ENCODE measurements at regions not wholly inside any gene's neighbourhood (a gene's known extent, or its start where the extent isn't known, plus 50 kb on each side); places are given as distances from the start of the nearest gene placed in this dataset.
"Not testable (repeated sequence)": the region's sequence is repeated elsewhere in the genome, so short reads cannot be mapped to it uniquely, and the experiment has no call there.

DNA sequence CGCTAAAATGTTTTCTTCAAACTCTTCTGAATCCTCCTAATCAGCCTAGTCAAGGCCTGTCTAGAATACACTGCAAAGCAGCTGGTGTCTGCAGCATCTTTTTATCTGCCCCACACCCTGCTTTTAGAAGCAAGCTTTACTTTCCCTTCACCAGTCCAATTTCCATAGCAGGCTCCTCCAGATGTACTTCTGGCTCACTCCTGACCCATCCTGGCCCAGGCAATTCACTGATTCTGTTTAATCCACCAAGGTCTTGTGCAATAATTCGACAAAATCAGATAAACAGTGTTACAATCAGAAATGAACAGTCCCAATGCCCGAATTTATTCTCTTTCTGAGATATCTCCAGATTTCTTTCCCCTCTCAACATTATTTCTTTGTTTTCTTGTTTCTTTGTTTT, 415.2 kb upstream of the SGCG start:
- peaks cover 7% of the 10 kb centered on the region for H3K27me3 Mint-ChIP-seq
- no peak overlapping the region for H3K4me3 Mint-ChIP-seq
- no peak for DNase-seq
- no peaks in the 10 kb centered on the region for H3K9me3 Mint-ChIP-seq
- H3K36me3 Mint-ChIP-seq = no peaks in the 10 kb centered on the region
- no peaks in the 10 kb centered on the region for H3K4me1 Mint-ChIP-seq
- no peak overlapping the region for H3K27ac Mint-ChIP-seq

DNA sequence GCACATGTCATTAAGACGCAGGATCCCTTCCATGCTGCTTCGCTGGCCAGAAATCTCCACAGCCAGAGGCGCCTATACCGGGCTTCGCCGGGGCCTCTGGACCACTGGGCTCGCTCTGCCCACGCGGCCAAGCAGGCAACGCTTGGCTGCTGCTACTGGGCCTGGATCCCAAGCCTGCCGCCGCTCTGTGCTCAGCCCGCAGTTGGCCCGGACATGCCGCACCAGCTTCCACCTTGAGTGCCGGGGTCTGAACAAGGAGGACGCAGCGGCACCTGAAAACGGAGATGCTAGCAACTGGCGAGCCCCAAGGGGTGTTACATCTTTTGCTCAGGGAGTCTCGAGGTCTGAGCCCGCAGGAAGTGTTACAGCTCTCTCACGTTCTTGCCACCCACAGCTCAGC, 409.9 kb upstream of the SGCG start:
- H3K4me3 Mint-ChIP-seq = no peak overlapping the region
- H3K27ac Mint-ChIP-seq = no peak overlapping the region
- H3K9me3 Mint-ChIP-seq = no peaks in the 10 kb centered on the region
- no peaks in the 10 kb centered on the region for H3K36me3 Mint-ChIP-seq
- no peaks in the 10 kb centered on the region for H3K4me1 Mint-ChIP-seq
- H3K27me3 Mint-ChIP-seq = peaks cover 7% of the 10 kb centered on the region
- no peak for DNase-seq

DNA sequence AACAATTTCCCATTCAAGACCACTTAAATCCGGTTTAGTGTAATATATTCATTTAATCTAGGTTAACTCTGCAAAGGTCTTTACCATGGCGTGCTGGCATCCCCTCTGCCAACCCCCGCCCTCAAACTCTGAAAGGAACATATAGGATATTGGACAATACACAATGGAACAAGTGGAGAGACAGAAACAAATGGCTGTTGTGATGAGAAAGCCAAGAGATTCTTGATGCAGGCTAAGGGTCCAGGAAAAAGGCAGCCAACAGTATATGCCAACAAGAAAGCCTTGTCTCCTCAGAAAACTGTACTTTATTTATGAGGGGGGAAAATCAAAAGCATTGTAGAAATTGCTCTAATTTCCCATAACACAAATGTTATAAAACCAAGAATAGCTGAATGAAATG, 407.3 kb upstream of the SGCG start:
- Mint-ChIP-seq H3K4me3 (no peak overlapping the region), H3K4me1 (no peaks in the 10 kb centered on the region), H3K9me3 (no peaks in the 10 kb centered on the region), H3K27ac (no peak overlapping the region), H3K36me3 (no peaks in the 10 kb centered on the region), H3K27me3 (peaks cover 8% of the 10 kb centered on the region)
- DNase-seq = no peak

DNA sequence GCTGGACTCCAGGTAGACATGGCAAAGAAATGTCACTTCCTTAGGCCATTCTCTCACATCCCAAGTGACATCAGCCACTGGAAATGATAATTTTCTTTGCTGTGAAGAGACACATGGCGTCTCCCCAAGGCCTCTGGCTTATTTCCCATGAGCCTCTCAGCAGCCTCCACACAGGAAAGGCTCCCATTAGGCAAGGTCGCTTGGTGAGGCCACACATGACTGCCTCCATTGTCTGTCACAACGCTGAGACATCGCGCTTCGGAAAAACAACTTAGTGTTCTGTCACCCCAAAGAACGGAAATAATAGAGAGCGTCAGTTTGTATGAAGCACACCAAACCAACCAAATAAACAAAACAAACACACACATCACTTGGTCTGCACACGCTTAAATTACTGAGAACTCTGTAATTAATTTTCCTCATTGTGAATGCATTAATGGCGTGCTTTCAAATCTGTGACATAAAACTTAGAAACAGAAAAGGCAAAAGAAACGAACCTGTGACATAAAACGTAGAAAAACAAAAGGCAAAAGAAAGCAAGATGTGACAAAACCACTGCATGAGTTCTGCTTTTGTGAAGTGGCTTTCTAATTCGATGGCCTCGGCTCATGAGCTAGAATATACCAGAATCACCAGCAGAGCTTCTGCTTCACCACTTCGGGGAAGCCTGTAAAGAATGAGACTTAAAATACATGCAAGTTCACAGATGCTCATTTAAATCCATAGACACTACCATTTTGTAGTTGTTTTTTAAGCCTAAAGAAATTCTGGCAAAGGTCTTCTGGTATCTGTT, 404.2 kb upstream of the SGCG start:
- Mint-ChIP-seq H3K27me3 (peaks cover 8% of the 10 kb centered on the region), H3K4me1 (no peaks in the 10 kb centered on the region), H3K36me3 (no peaks in the 10 kb centered on the region), H3K9me3 (no peaks in the 10 kb centered on the region), H3K4me3 (no peak overlapping the region), H3K27ac (no peak overlapping the region)
- DNase-seq = no peak

DNA sequence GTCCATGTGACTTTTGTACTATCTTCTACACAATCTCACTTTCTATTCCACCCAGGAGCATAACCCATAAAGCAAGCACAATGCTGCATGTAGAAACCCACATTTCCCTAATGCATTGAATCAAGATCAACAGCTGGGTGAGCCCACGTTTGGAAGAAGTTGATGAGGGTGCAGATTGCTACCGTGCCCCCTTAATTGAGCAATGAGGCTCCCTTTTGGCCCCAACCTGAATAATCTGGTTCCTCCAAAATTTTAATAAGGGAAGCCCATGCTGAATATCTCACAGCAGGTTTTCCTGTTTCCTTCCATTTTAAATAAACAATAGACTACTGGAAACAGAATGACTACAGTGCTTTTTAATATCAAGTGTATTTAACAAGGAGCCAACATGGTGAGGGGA, 403.6 kb upstream of the SGCG start:
- H3K4me3 Mint-ChIP-seq = no peak overlapping the region
- no peaks in the 10 kb centered on the region for H3K36me3 Mint-ChIP-seq
- H3K4me1 Mint-ChIP-seq = no peaks in the 10 kb centered on the region
- no peak for DNase-seq
- no peak overlapping the region for H3K27ac Mint-ChIP-seq
- H3K27me3 Mint-ChIP-seq = peaks cover 8% of the 10 kb centered on the region
- no peaks in the 10 kb centered on the region for H3K9me3 Mint-ChIP-seq

DNA sequence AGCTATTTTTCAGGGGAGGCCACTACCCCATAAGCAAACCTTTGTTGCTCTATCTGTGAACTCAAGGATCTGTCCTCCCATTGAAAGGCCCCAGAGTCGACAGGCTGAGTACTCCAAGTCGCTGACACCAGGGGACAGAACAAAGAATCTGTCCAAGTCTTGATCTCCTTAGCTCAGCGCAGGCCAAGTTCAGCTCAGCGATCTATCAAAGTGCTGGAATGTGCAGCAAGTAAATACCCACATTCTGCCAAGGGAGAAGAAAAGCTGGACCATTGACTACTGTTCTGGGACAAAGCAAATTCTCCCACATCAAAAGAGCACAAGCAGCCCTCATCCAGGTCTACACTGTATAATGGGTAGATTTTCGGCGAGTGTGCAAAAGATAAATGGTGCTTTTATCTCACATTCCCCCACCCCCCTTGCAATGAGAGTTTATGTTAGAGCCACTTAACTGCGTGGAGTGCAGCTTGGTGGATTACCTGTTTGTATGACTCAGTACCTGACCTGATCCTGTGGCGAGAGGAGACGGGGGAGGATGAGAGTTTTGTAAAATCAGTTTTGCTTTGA, 391.7 kb upstream of the SGCG start:
- Mint-ChIP-seq H3K27ac (no peak overlapping the region), H3K4me1 (no peaks in the 10 kb centered on the region), H3K4me3 (no peak overlapping the region), H3K27me3 (peaks cover 3% of the 10 kb centered on the region), H3K36me3 (no peaks in the 10 kb centered on the region), H3K9me3 (no peaks in the 10 kb centered on the region)
- DNase-seq = no peak

DNA sequence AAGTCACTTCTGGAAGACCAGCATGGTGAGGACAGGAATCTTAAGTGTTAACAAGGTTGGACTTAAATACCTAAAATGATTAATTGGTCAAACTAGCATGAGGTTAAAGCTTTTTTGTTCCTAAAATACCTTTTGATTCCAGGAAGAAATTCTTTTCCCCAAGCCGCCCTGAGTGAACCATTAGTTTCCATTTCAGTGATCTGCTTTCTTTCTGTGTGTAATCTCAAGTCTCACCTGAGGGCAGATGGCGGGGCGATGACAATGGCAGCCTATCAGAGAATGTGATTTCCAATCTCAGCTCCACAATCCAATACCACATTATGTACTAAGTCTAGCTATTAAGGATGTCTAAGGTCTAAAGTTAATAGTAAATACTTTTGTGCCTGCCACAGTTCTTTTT, 390.9 kb upstream of the SGCG start:
- no peak overlapping the region for H3K4me3 Mint-ChIP-seq
- no peak for DNase-seq
- peaks cover 3% of the 10 kb centered on the region for H3K27me3 Mint-ChIP-seq
- no peaks in the 10 kb centered on the region for H3K4me1 Mint-ChIP-seq
- H3K27ac Mint-ChIP-seq = no peak overlapping the region
- no peaks in the 10 kb centered on the region for H3K9me3 Mint-ChIP-seq
- H3K36me3 Mint-ChIP-seq = no peaks in the 10 kb centered on the region

DNA sequence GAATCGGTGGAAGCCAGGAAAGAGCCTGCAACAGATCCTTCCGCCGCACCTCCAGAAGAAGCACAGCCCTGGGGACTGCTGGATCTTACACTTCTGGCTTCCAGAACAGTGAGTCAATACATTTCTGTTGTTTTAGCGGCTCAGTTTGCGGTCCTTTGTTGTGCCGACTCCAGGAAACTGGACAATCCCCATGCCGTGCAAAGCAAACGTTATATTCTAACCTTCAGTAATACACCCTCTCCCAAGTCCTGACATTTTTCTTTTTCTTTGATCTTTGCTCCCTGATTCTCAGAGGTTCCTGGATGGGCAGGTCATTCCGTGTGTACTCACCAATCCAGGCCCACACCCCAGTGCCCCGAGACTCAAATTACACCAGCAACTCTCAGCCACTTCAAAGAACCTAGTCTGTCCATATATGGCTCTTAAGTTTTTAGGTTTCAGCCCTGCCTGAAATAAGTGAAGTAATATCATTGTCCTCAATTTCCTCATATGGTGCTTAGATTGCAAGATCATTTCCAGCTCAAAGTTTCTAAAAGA, 387.1 kb upstream of the SGCG start:
- Mint-ChIP-seq H3K36me3 (no peaks in the 10 kb centered on the region), H3K27ac (no peak overlapping the region), H3K4me1 (no peaks in the 10 kb centered on the region), H3K27me3 (peaks cover 9% of the 10 kb centered on the region), H3K9me3 (no peaks in the 10 kb centered on the region), H3K4me3 (no peak overlapping the region)
- no peak for DNase-seq

DNA sequence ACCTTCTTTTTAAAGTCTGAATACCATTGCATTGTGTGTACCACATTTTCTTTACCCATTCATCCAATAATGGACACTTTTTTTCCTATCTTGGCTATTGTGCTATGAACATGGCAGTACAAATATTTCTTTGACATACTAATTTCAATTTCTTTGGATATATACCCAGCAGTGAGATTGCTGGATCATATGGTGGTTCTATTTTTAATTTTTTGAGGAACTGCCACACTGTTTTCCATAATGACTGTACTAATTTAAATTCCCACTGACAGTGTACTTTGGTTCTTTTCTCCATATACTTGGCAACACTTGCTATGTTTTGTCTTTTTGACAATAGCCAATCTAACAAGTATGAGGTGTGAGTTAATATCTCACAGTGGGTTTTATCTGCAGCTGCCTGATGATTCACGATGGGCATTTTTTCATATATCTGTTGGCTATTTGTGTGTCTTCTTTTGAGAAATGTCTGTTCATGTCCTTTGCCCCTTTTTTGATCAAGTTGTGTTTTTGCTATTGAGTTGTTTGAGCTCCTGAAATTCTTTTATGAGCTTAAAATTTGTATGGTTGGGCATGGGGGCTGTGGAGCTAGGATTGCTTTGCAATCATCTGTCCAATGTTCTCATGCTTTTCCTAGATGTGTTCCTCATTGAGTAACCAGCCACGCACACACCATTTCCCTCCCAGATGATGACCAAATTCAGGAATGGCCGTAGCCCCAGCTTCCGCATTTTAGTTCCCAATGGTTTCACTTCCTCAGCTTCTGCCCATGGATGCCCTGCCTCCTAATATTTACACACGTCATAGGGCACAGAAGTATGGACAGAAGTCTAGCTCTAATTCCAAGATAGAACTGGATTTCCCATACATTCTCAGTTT, 380.0 kb upstream of the SGCG start:
- H3K36me3 Mint-ChIP-seq = no peaks in the 10 kb centered on the region
- no peak overlapping the region for H3K4me3 Mint-ChIP-seq
- H3K27ac Mint-ChIP-seq = no peak overlapping the region
- peaks cover 14% of the 10 kb centered on the region for H3K27me3 Mint-ChIP-seq
- no peaks in the 10 kb centered on the region for H3K9me3 Mint-ChIP-seq
- DNase-seq = no peak
- H3K4me1 Mint-ChIP-seq = no peaks in the 10 kb centered on the region

DNA sequence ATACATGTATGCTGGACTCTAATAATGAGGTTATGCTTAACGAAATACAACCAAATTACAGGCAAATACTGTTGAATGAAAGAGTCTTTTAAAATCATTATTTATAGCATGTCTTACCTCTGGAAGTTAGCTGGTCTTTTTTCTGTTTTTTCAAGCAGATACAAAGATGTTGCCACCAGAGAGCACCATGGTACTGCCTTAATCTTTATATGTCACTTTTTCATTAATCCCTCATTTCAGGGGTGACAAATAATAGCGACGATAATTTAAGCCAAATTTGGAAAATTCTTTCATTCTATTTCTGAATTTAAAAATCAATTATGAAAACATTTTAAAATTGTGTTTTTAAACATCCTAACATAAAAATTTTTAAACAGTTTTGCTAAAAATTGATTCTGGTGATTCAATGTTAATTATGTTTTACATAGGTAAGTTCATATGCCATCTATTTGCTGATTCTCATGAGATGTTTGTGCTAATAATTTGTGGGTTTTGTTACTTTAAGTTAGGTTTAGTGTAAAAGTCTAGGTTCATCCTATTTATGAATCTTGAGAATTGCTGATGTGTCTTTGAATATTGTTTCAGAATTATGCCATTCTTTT, 379.3 kb upstream of the SGCG start:
- Mint-ChIP-seq H3K4me1 (no peaks in the 10 kb centered on the region), H3K9me3 (no peaks in the 10 kb centered on the region), H3K27me3 (peaks cover 14% of the 10 kb centered on the region), H3K27ac (no peak overlapping the region), H3K4me3 (no peak overlapping the region), H3K36me3 (no peaks in the 10 kb centered on the region)
- DNase-seq = no peak

DNA sequence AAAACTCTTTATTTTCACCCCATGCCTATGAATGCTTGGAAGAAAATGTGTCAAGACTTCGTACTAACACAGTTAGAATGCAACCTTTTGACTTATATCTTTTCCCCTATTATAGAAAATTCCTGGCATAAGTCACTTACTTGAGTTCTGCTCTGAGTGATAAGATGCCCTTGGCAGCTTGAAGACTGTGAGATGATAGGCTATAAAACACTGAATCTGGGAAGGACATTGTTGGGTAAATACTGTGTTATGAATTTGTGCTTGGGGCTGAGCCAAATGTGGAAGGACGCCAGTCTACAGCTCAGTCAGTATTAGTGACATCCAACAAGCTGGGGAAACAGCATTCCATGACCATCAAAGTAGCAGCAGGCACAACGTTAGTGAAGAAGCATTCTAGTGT, 368.0 kb upstream of the SGCG start:
- DNase-seq = no peak
- H3K9me3 Mint-ChIP-seq = no peaks in the 10 kb centered on the region
- no peak overlapping the region for H3K27ac Mint-ChIP-seq
- H3K4me3 Mint-ChIP-seq = no peak overlapping the region
- no peaks in the 10 kb centered on the region for H3K36me3 Mint-ChIP-seq
- no peaks in the 10 kb centered on the region for H3K27me3 Mint-ChIP-seq
- H3K4me1 Mint-ChIP-seq = no peaks in the 10 kb centered on the region

DNA sequence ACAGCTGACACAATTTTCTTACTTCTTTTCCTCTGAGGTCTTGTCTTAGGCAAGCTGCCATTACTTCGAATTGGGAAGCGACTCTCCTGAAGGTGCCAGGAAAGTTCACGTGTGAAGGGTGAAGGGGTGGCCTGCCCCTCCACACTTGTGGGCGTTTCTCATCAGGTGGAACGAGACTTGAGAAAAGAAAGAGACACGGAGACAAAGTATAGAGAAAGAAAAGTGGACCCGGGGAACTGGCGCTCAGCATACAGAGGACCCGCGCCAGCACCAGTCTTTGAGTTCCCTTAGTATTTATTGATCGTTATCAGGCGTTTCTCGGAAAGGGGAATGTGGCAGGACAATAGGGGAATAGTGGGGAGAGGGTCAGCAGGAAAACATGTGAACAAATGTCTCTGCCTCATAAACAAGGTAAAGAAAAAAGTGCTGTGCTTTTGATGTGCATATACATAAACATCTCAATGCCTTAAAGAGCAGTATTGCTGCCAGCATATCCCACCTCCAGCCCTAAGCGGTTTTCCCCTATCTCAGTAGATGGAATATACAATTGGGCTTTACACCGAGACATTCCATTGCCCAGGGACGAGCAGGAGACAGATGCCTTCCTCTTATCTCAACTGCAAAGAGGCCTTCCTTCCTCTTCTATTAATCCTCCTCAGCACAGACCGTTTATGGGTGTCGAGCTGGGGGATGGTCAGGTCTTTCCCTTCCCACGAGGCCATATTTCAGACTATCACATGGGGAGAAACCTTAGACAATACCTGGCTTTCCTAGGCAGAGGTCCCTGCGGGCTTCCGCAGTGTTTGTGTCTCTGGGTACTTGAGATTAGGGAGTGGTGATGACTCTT, 367.0 kb upstream of the SGCG start:
- H3K4me3 Mint-ChIP-seq, H3K9me3 Mint-ChIP-seq, H3K36me3 Mint-ChIP-seq, DNase-seq, H3K27me3 Mint-ChIP-seq, H3K4me1 Mint-ChIP-seq, H3K27ac Mint-ChIP-seq: not testable (repeated sequence)

DNA sequence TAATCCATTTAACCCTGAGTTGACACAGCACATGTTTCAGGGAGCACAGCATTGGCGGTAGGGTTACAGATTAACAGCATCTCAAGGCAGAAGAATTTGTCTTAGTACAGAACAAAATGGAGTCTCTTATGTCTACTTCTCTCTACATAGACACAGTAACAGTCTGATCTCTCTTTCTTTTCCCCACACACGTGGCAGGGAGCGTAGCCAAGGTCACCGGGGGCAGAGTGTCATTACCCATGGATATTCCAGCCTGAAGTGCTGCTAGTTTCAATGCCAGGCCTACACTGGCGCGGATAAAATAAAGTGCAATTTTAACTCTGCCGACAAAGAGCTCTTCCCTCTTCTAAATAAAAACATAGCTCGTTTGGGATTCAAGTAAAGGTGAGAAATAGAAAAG, 366.3 kb upstream of the SGCG start:
- H3K36me3 Mint-ChIP-seq, H3K27ac Mint-ChIP-seq, H3K4me3 Mint-ChIP-seq, H3K4me1 Mint-ChIP-seq, H3K27me3 Mint-ChIP-seq, H3K9me3 Mint-ChIP-seq, DNase-seq: not testable (repeated sequence)

DNA sequence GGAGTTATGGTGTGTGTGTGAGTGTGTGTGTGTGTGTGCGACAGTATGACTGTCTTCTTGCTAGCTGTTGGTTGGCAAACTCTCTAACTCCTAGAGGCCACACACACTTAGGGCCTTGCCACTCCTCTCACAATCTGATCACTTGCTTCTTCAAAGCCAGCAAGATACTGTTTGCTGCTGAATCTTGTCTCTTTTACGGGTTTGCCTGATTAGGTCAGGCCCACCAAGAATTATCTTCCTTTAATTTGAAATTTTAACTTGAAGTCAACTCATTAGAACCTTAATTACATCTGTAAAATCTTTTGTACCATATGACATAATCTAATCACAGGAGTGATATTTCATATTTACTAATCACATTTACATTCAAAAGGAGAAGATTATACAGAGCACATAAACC, 359.2 kb upstream of the SGCG start:
- no peaks in the 10 kb centered on the region for H3K9me3 Mint-ChIP-seq
- DNase-seq = no peak
- H3K4me1 Mint-ChIP-seq = no peaks in the 10 kb centered on the region
- peaks cover 19% of the 10 kb centered on the region for H3K27me3 Mint-ChIP-seq
- H3K27ac Mint-ChIP-seq = no peak overlapping the region
- no peaks in the 10 kb centered on the region for H3K36me3 Mint-ChIP-seq
- no peak overlapping the region for H3K4me3 Mint-ChIP-seq

Data from activated naive CD8-positive, alpha-beta T cell treated with anti-CD3 and anti-CD28 coated beads for 36 hours (primary cell).